Pulmonary artery endothelial cell (primary cell): ENCODE measurements at regions not wholly inside any gene's neighbourhood (a gene's known extent, or its start where the extent isn't known, plus 50 kb on each side); places are given as distances from the start of the nearest gene placed in this dataset.

Experiments
- DNase-seq: peaks from one replicate; pipeline ENCODE4 v3.0.0-alpha.2; 2011; ENCODE audit warnings: low read depth, low spot score

- no peak for DNase-seq
Measured at GRCh38 chr18:46265196-46266156, 161.3 kb downstream of the HAUS1 start.

GRCh38 chr18:46266473-46266872 is 162.3 kb downstream of the HAUS1 start:
- no peak for DNase-seq

- no peak for DNase-seq
Measured at GRCh38 chr18:46268671-46269070, 164.5 kb downstream of the HAUS1 start.

- DNase-seq = no peak
Measured at GRCh38 chr18:46269275-46269674, 165.1 kb downstream of the HAUS1 start.

- DNase-seq = no peak
Measured at GRCh38 chr18:46271488-46271887, 167.3 kb downstream of the HAUS1 start.

- no peak for DNase-seq
Measured at GRCh38 chr18:46273861-46274260, 169.7 kb downstream of the HAUS1 start.

GRCh38 chr18:46274266-46274665 is 170.1 kb downstream of the HAUS1 start:
- no peak for DNase-seq

- DNase-seq = no peak
Measured at GRCh38 chr18:46275370-46275769, 171.2 kb downstream of the HAUS1 start.

- no peak for DNase-seq
Measured at GRCh38 chr18:46276748-46277147, 172.6 kb downstream of the HAUS1 start.

- DNase-seq = no peak
Measured at GRCh38 chr18:46278481-46279465, 174.6 kb downstream of the HAUS1 start.

GRCh38 chr18:46279673-46280072 is 175.5 kb downstream of the HAUS1 start:
- no peak for DNase-seq

GRCh38 chr18:46281185-46282176 is 177.3 kb downstream of the HAUS1 start:
- DNase-seq = peak; percentile 15

GRCh38 chr18:46282177-46282570 is 178.0 kb downstream of the HAUS1 start:
- DNase-seq = no peak

GRCh38 chr18:46282646-46283045 is 178.5 kb downstream of the HAUS1 start:
- no peak for DNase-seq

- no peak for DNase-seq
Measured at GRCh38 chr18:46283268-46283667, 179.1 kb downstream of the HAUS1 start.

GRCh38 chr18:46283895-46284295 is 179.7 kb downstream of the HAUS1 start:
- DNase-seq = no peak

GRCh38 chr18:46289463-46289862 is 185.3 kb downstream of the HAUS1 start:
- DNase-seq = no peak

- DNase-seq = no peak
Measured at GRCh38 chr18:46289931-46290330, 185.7 kb downstream of the HAUS1 start.

- DNase-seq = no peak
Measured at GRCh38 chr18:46290440-46291020, 186.3 kb downstream of the HAUS1 start.

GRCh38 chr18:46291149-46291548 is 187.0 kb downstream of the HAUS1 start:
- no peak for DNase-seq
